GM21447 (cell line): ENCODE measurements at regions not wholly inside any gene's neighbourhood (a gene's known extent, or its start where the extent isn't known, plus 50 kb on each side); places are given as distances from the start of the nearest gene placed in this dataset.
"Not testable (repeated sequence)": the region's sequence is repeated elsewhere in the genome, so short reads cannot be mapped to it uniquely, and the experiment has no call there.

Source experiments
- ATAC-seq: cut with Tn5 transposase; IDR thresholded peaks from one replicate; pipeline ENCODE4 v1.9.1; 2021; ENCODE audit not compliant: unreplicated experiment

GRCh38 chr4:171378323-171378722, 434.9 kb upstream of the GALNTL6 start:
- no peak for ATAC-seq

- ATAC-seq = no peak
Observed at GRCh38 chr4:171376724-171377123, 436.5 kb upstream of the GALNTL6 start.

- no peak for ATAC-seq
Observed at GRCh38 chr4:171353535-171353934, 459.7 kb upstream of the GALNTL6 start.

GRCh38 chr4:171348090-171348489, 465.1 kb upstream of the GALNTL6 start:
- ATAC-seq = no peak

- ATAC-seq = no peak
Observed at GRCh38 chr4:171342646-171343045, 470.6 kb upstream of the GALNTL6 start.

GRCh38 chr4:171340258-171340657, 472.9 kb upstream of the GALNTL6 start:
- no peak for ATAC-seq

- ATAC-seq = peak; percentile 59
Observed at GRCh38 chr4:171334549-171334948, 478.7 kb upstream of the GALNTL6 start.

- ATAC-seq = no peak
Observed at GRCh38 chr4:171308661-171309060, 504.5 kb upstream of the GALNTL6 start.

- ATAC-seq = not testable (repeated sequence)
Observed at GRCh38 chr4:171298048-171298718, 515.0 kb upstream of the GALNTL6 start.

- ATAC-seq = no peak
Observed at GRCh38 chr4:171288816-171289432, 524.3 kb upstream of the GALNTL6 start.

GRCh38 chr4:171281359-171281758, 531.8 kb upstream of the GALNTL6 start:
- no peak for ATAC-seq

GRCh38 chr4:171279131-171279530, 534.1 kb upstream of the GALNTL6 start:
- ATAC-seq = no peak

- no peak for ATAC-seq
Observed at GRCh38 chr4:171266671-171267070, 546.5 kb upstream of the GALNTL6 start.

GRCh38 chr4:171265190-171265818, 547.9 kb upstream of the GALNTL6 start:
- ATAC-seq = no peak

- no peak for ATAC-seq
Observed at GRCh38 chr4:171256223-171256622, 557.0 kb upstream of the GALNTL6 start.

GRCh38 chr4:171246948-171247347, 566.3 kb upstream of the GALNTL6 start:
- ATAC-seq = no peak

- no peak for ATAC-seq
Observed at GRCh38 chr4:171242831-171243230, 570.4 kb upstream of the GALNTL6 start.

GRCh38 chr4:171239196-171239595, 574.0 kb upstream of the GALNTL6 start:
- ATAC-seq = no peak

- no peak for ATAC-seq
Observed at GRCh38 chr4:171235521-171235920, 577.7 kb upstream of the GALNTL6 start.

- not testable (repeated sequence) for ATAC-seq
Observed at GRCh38 chr4:171229354-171229753, 583.9 kb upstream of the GALNTL6 start.

- no peak for ATAC-seq
Observed at GRCh38 chr4:171221181-171221580, 592.0 kb upstream of the GALNTL6 start.

- no peak for ATAC-seq
Observed at GRCh38 chr4:171203425-171203824, 609.8 kb upstream of the GALNTL6 start.
